ENCODE measurements at regions not wholly inside any gene's neighbourhood (a gene's known extent, or its start where the extent isn't known, plus 50 kb on each side); places are given as distances from the start of the nearest gene placed in this dataset.

DNA sequence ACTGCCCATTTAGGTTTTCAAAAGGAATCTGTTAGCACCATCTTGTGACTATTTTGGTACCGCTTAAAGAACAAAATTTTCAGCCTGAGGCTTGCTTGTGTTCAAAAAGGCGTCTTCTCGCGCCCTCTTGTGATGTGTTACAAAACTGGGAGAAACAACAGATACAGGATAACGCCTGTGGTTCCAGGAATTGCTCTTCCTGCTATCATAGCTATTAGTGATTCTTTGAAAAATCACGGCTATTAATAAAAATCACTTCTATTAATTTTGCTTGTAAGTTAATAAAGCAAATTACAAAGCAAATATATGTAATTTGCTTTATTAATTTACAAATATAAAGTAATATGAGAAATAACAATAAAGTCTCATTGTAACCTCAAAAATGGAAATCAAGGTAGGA, 82.2 kb upstream of the ABCD3 start:
- Histone ChIP-seq H3K4me3 (ENCODE audit: low read length) (no peak overlapping the region), H3K27ac (ENCODE audit: low read depth, low read length) (no peak overlapping the region), H3K36me3 (ENCODE audit: control insufficient read depth, insufficient read depth, low read length) (no peaks in the 10 kb centered on the region), H3K4me1 (ENCODE audit: control insufficient read depth, insufficient read depth, low read length) (peaks cover 2% of the 10 kb centered on the region), H3K27me3 (ENCODE audit: control insufficient read depth, insufficient read depth, low read length) (no peaks in the 10 kb centered on the region), H3K9ac (ENCODE audit: low read length) (no peak overlapping the region)

DNA sequence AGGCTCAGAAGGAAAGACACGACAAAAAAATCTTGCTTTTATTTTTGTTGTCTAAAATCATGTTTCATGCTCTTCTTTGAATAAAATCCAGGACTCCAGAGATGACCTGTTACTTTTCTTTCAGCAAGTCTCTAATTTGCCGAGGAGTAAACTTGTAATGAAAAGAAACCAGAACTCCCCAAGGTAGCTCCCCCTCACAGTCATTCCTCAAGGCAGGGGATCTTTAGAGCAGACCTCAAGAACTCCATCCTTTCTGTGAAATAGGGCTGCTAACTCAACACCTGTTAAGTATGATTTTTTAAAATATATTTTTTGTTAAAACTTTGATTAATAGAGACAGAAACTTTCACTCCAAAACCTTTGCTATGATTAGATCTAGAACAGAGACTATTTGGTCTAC, 82.7 kb upstream of the ABCD3 start:
- Histone ChIP-seq H3K27ac (ENCODE audit: low read depth, low read length) (no peak overlapping the region), H3K27me3 (ENCODE audit: control insufficient read depth, insufficient read depth, low read length) (no peaks in the 10 kb centered on the region), H3K4me3 (ENCODE audit: low read length) (no peak overlapping the region), H3K36me3 (ENCODE audit: control insufficient read depth, insufficient read depth, low read length) (no peaks in the 10 kb centered on the region), H3K9ac (ENCODE audit: low read length) (no peak overlapping the region), H3K4me1 (ENCODE audit: control insufficient read depth, insufficient read depth, low read length) (peaks cover 2% of the 10 kb centered on the region)

DNA sequence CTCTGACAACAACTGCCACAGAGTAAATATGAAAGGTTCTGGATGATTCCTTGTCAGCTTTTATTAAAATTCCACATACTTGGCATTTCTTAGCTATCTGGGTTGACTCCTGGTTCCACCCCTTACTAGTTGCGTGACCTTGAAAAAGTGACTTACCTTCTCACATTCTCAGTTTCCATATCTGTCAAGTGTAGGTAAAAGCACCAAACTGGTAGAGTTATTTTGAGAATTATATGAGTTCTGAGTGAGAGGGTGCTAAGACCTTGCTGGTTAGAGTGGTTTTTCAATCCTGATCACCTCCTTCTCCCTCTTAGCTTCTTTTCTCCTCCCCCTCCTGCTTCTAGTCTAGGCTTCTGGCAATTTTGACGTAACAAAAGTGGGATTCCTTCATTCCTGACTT, 83.4 kb upstream of the ABCD3 start:
- H3K9ac ChIP-seq (ENCODE audit: low read length): no peak overlapping the region
- no peaks in the 10 kb centered on the region for H3K27me3 ChIP-seq (ENCODE audit: control insufficient read depth, insufficient read depth, low read length)
- no peak overlapping the region for H3K4me3 ChIP-seq (ENCODE audit: low read length)
- no peak overlapping the region for H3K27ac ChIP-seq (ENCODE audit: low read depth, low read length)
- H3K36me3 ChIP-seq (ENCODE audit: control insufficient read depth, insufficient read depth, low read length): no peaks in the 10 kb centered on the region
- peaks cover 2% of the 10 kb centered on the region for H3K4me1 ChIP-seq (ENCODE audit: control insufficient read depth, insufficient read depth, low read length)

DNA sequence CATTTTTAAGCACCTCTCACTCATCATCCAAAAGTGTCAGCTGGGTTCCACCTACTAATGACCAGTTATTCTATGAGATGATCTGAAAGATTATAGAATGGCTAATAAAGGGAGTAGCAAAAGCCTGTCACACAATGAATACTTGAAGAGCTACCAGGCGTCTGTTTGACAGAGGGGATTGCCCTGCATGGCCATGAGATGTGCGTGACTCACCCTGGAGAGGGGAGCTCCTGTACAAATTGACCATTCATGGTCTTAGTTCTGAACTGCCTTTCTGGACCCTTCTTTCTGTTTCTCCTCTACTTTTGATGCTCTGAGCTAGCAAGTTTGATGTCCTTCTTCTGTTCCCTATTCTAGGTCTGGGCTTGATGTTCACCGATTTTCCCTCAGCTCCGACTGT, 85.2 kb upstream of the ABCD3 start:
- no peaks in the 10 kb centered on the region for H3K27me3 ChIP-seq (ENCODE audit: control insufficient read depth, insufficient read depth, low read length)
- H3K27ac ChIP-seq (ENCODE audit: low read depth, low read length): no peak overlapping the region
- peaks cover 2% of the 10 kb centered on the region for H3K4me1 ChIP-seq (ENCODE audit: control insufficient read depth, insufficient read depth, low read length)
- H3K36me3 ChIP-seq (ENCODE audit: control insufficient read depth, insufficient read depth, low read length): no peaks in the 10 kb centered on the region
- H3K4me3 ChIP-seq (ENCODE audit: low read length): no peak overlapping the region
- H3K9ac ChIP-seq (ENCODE audit: low read length): no peak overlapping the region

DNA sequence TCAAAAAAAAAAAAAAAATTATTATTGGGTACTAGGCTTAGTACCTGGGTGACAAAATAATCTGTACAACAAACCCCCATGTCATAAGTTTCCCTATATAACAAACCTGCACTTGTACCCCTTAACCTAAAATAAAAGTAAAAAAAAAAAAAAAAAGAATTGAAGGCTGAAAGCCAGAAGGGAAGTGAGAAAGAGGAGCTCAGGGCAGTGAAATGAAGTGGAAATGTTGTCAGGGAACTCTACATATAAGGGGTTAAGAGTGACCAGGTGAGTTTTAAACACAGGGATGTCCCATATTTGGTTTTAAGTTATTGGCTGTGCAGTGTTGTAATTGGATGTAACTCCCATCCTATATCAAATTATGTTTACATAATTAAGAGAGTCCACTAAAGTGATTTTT, 85.7 kb upstream of the ABCD3 start:
- H3K9ac ChIP-seq (ENCODE audit: low read length): no peak overlapping the region
- no peaks in the 10 kb centered on the region for H3K27me3 ChIP-seq (ENCODE audit: control insufficient read depth, insufficient read depth, low read length)
- H3K4me3 ChIP-seq (ENCODE audit: low read length): no peak overlapping the region
- peaks cover 3% of the 10 kb centered on the region for H3K4me1 ChIP-seq (ENCODE audit: control insufficient read depth, insufficient read depth, low read length)
- H3K27ac ChIP-seq (ENCODE audit: low read depth, low read length): no peak overlapping the region
- H3K36me3 ChIP-seq (ENCODE audit: control insufficient read depth, insufficient read depth, low read length): no peaks in the 10 kb centered on the region

DNA sequence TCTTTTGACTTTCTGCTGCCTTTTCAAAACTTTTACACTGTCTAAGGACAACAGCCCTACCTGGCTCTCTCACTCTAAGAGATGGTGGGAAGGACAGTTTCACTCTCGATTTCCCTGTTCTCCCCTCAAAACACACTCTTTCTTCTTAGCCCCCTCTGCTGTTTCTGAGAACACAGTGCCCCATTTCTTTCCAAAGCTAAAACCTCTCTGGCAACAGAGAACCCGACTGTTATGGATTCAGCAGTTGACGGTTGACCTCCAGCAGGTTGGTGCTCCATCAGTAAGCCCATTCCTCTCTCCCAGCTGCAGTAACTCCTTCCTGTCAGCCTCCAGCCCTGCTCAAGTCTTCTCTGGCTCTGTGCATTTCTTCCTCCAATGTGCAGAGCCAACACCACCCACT, 88.2 kb upstream of the ABCD3 start:
- no peaks in the 10 kb centered on the region for H3K27me3 ChIP-seq (ENCODE audit: control insufficient read depth, insufficient read depth, low read length)
- no peak overlapping the region for H3K4me3 ChIP-seq (ENCODE audit: low read length)
- peaks cover 5% of the 10 kb centered on the region for H3K4me1 ChIP-seq (ENCODE audit: control insufficient read depth, insufficient read depth, low read length)
- no peaks in the 10 kb centered on the region for H3K36me3 ChIP-seq (ENCODE audit: control insufficient read depth, insufficient read depth, low read length)
- H3K27ac ChIP-seq (ENCODE audit: low read depth, low read length): no peak overlapping the region
- no peak overlapping the region for H3K9ac ChIP-seq (ENCODE audit: low read length)

DNA sequence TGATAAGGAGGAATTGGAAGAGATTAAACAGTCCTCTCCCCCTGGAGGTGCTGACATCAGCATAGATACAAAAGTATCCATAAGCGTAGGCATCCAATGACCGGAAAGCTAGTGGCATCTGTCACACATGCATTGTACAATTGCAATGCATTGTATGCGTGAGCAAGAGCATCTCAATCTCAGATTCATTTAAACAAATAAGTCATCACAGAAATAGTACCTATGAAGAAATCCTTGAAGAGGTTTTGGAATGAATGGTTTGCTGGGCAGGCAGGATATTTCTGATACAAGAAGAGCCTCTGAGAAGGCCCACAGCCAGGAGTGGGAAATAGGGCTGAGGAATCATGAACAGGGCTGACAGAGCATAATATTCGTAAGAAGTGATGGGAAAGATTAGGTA, 88.9 kb upstream of the ABCD3 start:
- Histone ChIP-seq H3K36me3 (ENCODE audit: control insufficient read depth, insufficient read depth, low read length) (no peaks in the 10 kb centered on the region), H3K4me3 (ENCODE audit: low read length) (no peak overlapping the region), H3K4me1 (ENCODE audit: control insufficient read depth, insufficient read depth, low read length) (peaks cover 5% of the 10 kb centered on the region), H3K27ac (ENCODE audit: low read depth, low read length) (no peak overlapping the region), H3K27me3 (ENCODE audit: control insufficient read depth, insufficient read depth, low read length) (no peaks in the 10 kb centered on the region), H3K9ac (ENCODE audit: low read length) (no peak overlapping the region)

DNA sequence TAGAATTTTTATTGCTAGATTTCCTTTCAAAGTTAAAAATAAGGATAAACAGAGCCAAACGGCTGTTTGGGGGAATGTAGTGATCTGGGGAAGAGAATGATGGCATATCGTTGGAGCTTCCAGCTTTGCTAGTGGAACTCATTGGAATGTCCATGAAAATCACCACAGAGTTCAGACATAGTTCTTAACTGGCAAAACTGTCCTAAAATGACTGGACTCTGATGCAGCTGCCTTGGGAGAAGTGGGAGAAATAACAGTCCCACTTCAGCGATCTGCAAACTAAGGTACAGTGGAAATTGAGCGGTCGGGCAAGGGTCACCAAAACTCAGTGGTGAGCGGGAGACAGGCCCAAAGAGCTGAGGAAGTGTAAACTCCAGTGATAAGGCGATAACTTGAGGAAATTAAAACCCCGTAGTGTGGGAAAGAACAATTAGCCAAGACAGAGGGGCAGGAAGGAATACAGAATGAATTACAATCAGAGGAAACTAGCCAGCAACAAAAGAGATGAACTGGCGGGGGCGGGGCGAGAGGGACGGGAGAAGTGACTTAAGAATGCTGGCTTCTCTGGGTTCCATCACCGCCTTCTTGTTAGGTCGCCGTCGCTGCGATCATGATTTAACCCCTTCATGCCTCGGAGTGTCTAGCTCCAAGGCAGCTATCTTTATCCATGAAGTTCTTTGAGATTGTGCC, 89.8 kb upstream of the ARHGAP29 start:
- no peaks in the 10 kb centered on the region for H3K36me3 ChIP-seq (ENCODE audit: control insufficient read depth, insufficient read depth, low read length)
- H3K4me3 ChIP-seq (ENCODE audit: low read length): no peak overlapping the region
- no peak overlapping the region for H3K9ac ChIP-seq (ENCODE audit: low read length)
- peaks cover 5% of the 10 kb centered on the region for H3K4me1 ChIP-seq (ENCODE audit: control insufficient read depth, insufficient read depth, low read length)
- no peak overlapping the region for H3K27ac ChIP-seq (ENCODE audit: low read depth, low read length)
- no peaks in the 10 kb centered on the region for H3K27me3 ChIP-seq (ENCODE audit: control insufficient read depth, insufficient read depth, low read length)

DNA sequence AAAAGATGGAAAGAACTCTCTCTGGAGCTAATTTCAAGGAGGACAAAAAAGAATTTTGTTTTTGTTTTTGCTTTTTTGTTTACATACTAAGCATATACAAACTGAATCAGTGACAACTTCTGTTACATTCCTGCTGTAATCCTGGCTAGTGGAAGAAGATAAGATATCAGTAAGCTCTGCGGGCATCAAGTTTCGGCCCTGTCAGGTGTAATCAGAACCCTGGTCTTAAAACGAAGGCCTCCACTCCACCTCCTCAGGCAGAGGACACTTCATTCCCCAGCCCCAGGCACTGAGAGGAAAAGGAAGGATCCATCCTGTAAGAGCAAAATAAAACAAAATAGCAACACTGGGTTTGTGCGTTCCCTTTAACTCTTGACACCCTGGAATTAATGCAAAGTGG, 88.9 kb upstream of the ARHGAP29 start:
- Histone ChIP-seq H3K4me3 (ENCODE audit: low read length) (no peak overlapping the region), H3K36me3 (ENCODE audit: control insufficient read depth, insufficient read depth, low read length) (no peaks in the 10 kb centered on the region), H3K27ac (ENCODE audit: low read depth, low read length) (no peak overlapping the region), H3K4me1 (ENCODE audit: control insufficient read depth, insufficient read depth, low read length) (peaks cover 5% of the 10 kb centered on the region), H3K27me3 (ENCODE audit: control insufficient read depth, insufficient read depth, low read length) (no peaks in the 10 kb centered on the region), H3K9ac (ENCODE audit: low read length) (no peak overlapping the region)

DNA sequence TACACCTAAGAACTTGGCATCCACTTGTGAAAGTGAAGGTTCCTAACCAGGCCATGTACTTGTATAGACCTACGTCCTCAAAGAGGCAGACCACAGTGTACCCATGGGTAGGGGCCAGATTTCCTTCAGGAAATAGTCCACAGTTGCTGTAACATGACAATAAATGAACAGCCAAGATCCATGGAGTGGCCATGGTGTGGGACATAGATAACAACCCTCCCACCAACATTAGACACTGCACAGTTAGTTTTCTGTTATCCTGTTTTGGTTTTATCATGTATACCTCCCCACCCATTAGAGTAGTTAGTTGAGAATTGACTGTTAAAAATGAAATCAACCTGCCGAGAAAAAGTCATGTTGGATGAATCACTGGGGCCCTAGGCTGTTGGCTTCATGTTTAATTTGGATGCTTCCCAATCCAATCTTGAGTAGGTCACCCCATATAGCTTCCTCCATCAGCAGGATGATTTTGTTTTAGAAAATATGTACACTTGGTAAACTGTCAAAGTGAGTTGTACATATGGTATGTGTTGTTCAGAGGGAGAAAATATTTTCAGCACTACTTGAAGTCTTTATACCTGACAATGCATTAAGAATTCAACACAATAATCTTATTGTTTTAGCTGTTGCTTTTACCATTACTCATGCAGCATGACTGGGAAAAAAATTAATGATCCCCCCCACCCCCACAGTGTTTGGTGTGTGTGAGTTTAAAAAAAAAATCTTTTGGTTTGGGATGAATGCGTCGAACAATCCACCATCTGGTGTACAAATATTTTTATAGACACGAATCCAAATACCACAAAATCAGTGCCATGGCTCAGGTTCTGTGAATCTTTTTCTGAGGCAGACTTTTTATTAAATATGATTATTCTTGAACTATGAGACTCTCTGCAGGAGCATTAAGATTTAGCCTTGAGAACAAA, 88.3 kb upstream of the ARHGAP29 start:
- no peak overlapping the region for H3K4me3 ChIP-seq (ENCODE audit: low read length)
- no peaks in the 10 kb centered on the region for H3K36me3 ChIP-seq (ENCODE audit: control insufficient read depth, insufficient read depth, low read length)
- no peak overlapping the region for H3K9ac ChIP-seq (ENCODE audit: low read length)
- peaks cover 5% of the 10 kb centered on the region for H3K4me1 ChIP-seq (ENCODE audit: control insufficient read depth, insufficient read depth, low read length)
- peak overlapping the region; percentile 2 for H3K27ac ChIP-seq (ENCODE audit: low read depth, low read length)
- H3K27me3 ChIP-seq (ENCODE audit: control insufficient read depth, insufficient read depth, low read length): no peaks in the 10 kb centered on the region

DNA sequence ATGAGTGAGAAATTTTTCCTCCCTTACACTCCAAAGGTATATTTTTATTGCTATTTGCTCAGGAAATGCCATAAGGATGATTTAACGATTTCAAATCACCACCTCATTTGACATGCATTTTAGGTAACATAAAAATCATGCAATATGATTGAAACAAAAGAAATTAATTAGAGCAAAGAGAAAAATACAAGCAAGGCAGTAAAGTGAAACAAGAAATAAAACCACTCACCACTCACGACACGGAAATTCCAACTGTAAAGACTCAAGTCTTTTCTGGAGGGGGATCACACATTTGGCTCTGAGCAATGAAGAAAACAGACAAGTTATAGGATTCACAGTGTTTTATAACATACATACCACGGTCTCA, 86.8 kb upstream of the ARHGAP29 start:
- Histone ChIP-seq H3K36me3 (ENCODE audit: control insufficient read depth, insufficient read depth, low read length) (no peaks in the 10 kb centered on the region), H3K4me1 (ENCODE audit: control insufficient read depth, insufficient read depth, low read length) (peaks cover 5% of the 10 kb centered on the region), H3K27me3 (ENCODE audit: control insufficient read depth, insufficient read depth, low read length) (no peaks in the 10 kb centered on the region), H3K4me3 (ENCODE audit: low read length) (no peak overlapping the region), H3K9ac (ENCODE audit: low read length) (no peak overlapping the region), H3K27ac (ENCODE audit: low read depth, low read length) (no peak overlapping the region)

DNA sequence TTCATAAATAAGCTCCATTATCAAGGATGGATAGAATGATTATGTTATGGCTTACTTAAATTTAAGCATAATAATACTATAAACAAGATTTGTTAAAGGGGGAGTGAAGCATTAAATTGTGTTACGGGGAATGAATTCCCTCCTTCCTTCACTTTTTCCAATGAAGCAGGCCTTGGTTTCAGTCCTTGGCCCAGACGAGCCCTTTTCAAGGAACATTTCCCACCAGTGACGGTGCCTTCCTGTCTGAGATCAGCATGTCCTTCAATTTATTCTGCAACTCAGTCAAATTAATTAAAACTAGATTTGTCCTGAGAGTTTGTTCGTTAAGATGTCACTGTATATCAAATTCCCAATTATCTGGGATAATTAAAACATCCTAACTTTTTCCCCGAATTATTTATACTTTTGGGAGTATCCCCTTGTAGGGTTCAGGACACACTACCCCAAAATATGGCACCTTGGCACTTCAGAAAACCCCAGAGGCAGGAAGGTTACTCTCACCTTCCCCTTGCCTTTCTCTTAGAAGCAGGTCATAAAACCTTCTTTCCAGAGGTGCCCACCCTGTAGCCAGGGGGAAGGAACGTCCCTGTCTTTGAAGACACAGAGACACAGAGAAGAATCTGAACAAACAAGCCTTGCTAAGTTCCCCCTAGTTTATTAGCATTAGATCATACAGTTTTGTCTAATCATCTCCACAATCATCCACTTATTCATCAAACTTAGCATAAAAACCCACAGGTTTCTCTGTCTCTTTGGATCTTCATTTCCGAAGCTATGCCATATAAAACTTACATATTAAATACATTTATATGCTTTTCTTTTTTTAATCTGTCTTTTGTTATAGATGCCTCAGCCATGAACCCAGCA, 86.2 kb upstream of the ARHGAP29 start:
- no peaks in the 10 kb centered on the region for H3K27me3 ChIP-seq (ENCODE audit: control insufficient read depth, insufficient read depth, low read length)
- H3K36me3 ChIP-seq (ENCODE audit: control insufficient read depth, insufficient read depth, low read length): no peaks in the 10 kb centered on the region
- H3K9ac ChIP-seq (ENCODE audit: low read length): no peak overlapping the region
- H3K4me3 ChIP-seq (ENCODE audit: low read length): no peak overlapping the region
- H3K4me1 ChIP-seq (ENCODE audit: control insufficient read depth, insufficient read depth, low read length): peaks cover 5% of the 10 kb centered on the region
- no peak overlapping the region for H3K27ac ChIP-seq (ENCODE audit: low read depth, low read length)
